ENCODE measurements at regions not wholly inside any gene's neighbourhood (a gene's known extent, or its start where the extent isn't known, plus 50 kb on each side); places are given as distances from the start of the nearest gene placed in this dataset.

GRCh38 chr4:4643306-4643705 is 101.5 kb upstream of the STX18 start:
- Histone ChIP-seq H3K4me3 (ENCODE audit: control insufficient read depth in 2 of 3, extremely low read depth in 1 of 3, insufficient read depth in 2 of 3, low read depth in 1 of 3, low read length in 3 of 3) (no peak overlapping the region), H3K4me1 (ENCODE audit: control insufficient read depth, extremely low read depth, insufficient read depth, low read length) (peaks cover 19% of the 10 kb centered on the region), H3K27ac (ENCODE audit: control insufficient read depth, insufficient read depth, low read length) (no peak overlapping the region), H2AFZ (ENCODE audit: control insufficient read depth, low read length) (no peak overlapping the region), H3K9me3 (ENCODE audit: control insufficient read depth, low read depth, low read length) (no peaks in the 10 kb centered on the region), H4K20me1 (ENCODE audit: control insufficient read depth, extremely low read depth, insufficient read depth, low read length) (no peaks in the 10 kb centered on the region), H3K4me2 (ENCODE audit: control insufficient read depth, extremely low read depth, insufficient read depth, low read depth, low read length) (peak overlapping the region; percentile 58), H3K36me3 (ENCODE audit: control insufficient read depth in 2 of 2, extremely low read depth in 1 of 2, insufficient read depth in 2 of 2, low read length in 2 of 2) (no peaks in the 10 kb centered on the region), H3K9me1 (ENCODE audit: control insufficient read depth, extremely low read depth, insufficient read depth, low read length) (no peaks in the 10 kb centered on the region), H3K79me2 (ENCODE audit: control insufficient read depth, insufficient read depth, low read length) (no peaks in the 10 kb centered on the region), H3K27me3 (ENCODE audit: control insufficient read depth, extremely low read depth, insufficient read depth, low read length) (no peaks in the 10 kb centered on the region), H3K9ac (ENCODE audit: control insufficient read depth, extremely low read depth, insufficient read depth, low read length) (no peak overlapping the region)
- no peak for FAIRE-seq
- TF ChIP-seq CTCF (optimal IDR thresholded peaks at IDR 0.05 in 1 of 3, IDR thresholded peaks at IDR 0.05 in 1 of 3, conservative IDR thresholded peaks at IDR 0.05 in 1 of 3; ENCODE audit: extremely low read depth in 1 of 3, insufficient read depth in 2 of 3, low read length in 3 of 3) (no peak), EZH2 (IDR thresholded peaks at IDR 0.05; ENCODE audit: low read length) (no peak)
- DNase-seq (ENCODE audit: low read depth, low spot score): no peak
- dilution Hi-C loops (cut with MboI; ENCODE audit: extremely low pct_ligation_motif_present, low sequenced_read_pairs): no loop called here

- no peaks in the 10 kb centered on the region for H4K20me1 ChIP-seq (ENCODE audit: control insufficient read depth, extremely low read depth, insufficient read depth, low read length)
- TF ChIP-seq EZH2 (IDR thresholded peaks at IDR 0.05; ENCODE audit: low read length) (no peak), CTCF (optimal IDR thresholded peaks at IDR 0.05 in 1 of 3, IDR thresholded peaks at IDR 0.05 in 1 of 3, conservative IDR thresholded peaks at IDR 0.05 in 1 of 3; ENCODE audit: extremely low read depth in 1 of 3, insufficient read depth in 2 of 3, low read length in 3 of 3) (no peak)
- H3K36me3 ChIP-seq (ENCODE audit: control insufficient read depth in 2 of 2, extremely low read depth in 1 of 2, insufficient read depth in 2 of 2, low read length in 2 of 2): no peaks in the 10 kb centered on the region
- dilution Hi-C loops (cut with MboI; ENCODE audit: extremely low pct_ligation_motif_present, low sequenced_read_pairs): no loop called here
- H3K4me1 ChIP-seq (ENCODE audit: control insufficient read depth, extremely low read depth, insufficient read depth, low read length): peaks cover 19% of the 10 kb centered on the region
- no peaks in the 10 kb centered on the region for H3K27me3 ChIP-seq (ENCODE audit: control insufficient read depth, extremely low read depth, insufficient read depth, low read length)
- no peaks in the 10 kb centered on the region for H3K79me2 ChIP-seq (ENCODE audit: control insufficient read depth, insufficient read depth, low read length)
- no peak overlapping the region for H3K4me3 ChIP-seq (ENCODE audit: control insufficient read depth in 2 of 3, extremely low read depth in 1 of 3, insufficient read depth in 2 of 3, low read depth in 1 of 3, low read length in 3 of 3)
- no peaks in the 10 kb centered on the region for H3K9me3 ChIP-seq (ENCODE audit: control insufficient read depth, low read depth, low read length)
- H2AFZ ChIP-seq (ENCODE audit: control insufficient read depth, low read length): no peak overlapping the region
- no peak overlapping the region for H3K27ac ChIP-seq (ENCODE audit: control insufficient read depth, insufficient read depth, low read length)
- no peak overlapping the region for H3K9ac ChIP-seq (ENCODE audit: control insufficient read depth, extremely low read depth, insufficient read depth, low read length)
- no peak overlapping the region for H3K4me2 ChIP-seq (ENCODE audit: control insufficient read depth, extremely low read depth, insufficient read depth, low read depth, low read length)
- DNase-seq (ENCODE audit: low read depth, low spot score) (no peak), FAIRE-seq (no peak)
- H3K9me1 ChIP-seq (ENCODE audit: control insufficient read depth, extremely low read depth, insufficient read depth, low read length): no peaks in the 10 kb centered on the region
These were observed 100.7 kb upstream of the STX18 start for GRCh38 chr4:4642496-4643000.
